ENCODE measurements at regions not wholly inside any gene's neighbourhood (a gene's known extent, or its start where the extent isn't known, plus 50 kb on each side); places are given as distances from the start of the nearest gene placed in this dataset.

DNA sequence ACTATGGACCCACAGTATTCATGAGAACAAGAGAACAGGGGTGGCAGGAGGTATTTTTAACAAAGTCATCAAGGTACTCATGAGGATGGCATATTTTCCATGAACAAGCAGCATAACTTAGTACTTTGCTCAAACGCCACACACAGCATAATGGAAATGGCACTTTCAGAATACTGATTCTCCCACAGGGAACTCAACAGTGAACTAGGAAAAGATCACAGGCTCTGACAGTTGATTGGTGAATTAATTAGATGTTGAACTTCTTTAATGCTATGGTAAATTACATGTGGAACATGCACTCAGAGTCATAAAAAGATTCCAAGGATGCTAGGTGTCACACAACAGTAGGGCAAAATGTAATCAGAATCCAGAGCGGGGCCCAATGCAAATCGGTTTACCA lies 1088.6 kb upstream of the C9orf72 start:
- no peak for TF ChIP-seq BCL11A (IDR thresholded peaks at IDR 0.05; ENCODE audit: low read depth, low read length)
- no peak for TF ChIP-seq POLR2A (IDR thresholded peaks at IDR 0.05; ENCODE audit: low read depth, low read length)
- no peak for TF ChIP-seq SIN3A (IDR thresholded peaks at IDR 0.05; ENCODE audit: low read depth, low read length)
- TF ChIP-seq GABPA (IDR thresholded peaks at IDR 0.05; ENCODE audit: low read depth): no peak
- TF ChIP-seq, protein P1, sequence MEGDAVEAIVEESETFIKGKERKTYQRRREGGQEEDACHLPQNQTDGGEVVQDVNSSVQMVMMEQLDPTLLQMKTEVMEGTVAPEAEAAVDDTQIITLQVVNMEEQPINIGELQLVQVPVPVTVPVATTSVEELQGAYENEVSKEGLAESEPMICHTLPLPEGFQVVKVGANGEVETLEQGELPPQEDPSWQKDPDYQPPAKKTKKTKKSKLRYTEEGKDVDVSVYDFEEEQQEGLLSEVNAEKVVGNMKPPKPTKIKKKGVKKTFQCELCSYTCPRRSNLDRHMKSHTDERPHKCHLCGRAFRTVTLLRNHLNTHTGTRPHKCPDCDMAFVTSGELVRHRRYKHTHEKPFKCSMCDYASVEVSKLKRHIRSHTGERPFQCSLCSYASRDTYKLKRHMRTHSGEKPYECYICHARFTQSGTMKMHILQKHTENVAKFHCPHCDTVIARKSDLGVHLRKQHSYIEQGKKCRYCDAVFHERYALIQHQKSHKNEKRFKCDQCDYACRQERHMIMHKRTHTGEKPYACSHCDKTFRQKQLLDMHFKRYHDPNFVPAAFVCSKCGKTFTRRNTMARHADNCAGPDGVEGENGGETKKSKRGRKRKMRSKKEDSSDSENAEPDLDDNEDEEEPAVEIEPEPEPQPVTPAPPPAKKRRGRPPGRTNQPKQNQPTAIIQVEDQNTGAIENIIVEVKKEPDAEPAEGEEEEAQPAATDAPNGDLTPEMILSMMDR (IDR thresholded peaks at IDR 0.05 in 2 of 3, conservative IDR thresholded peaks at IDR 0.05 in 1 of 3; ENCODE audit: control insufficient read depth in 2 of 3, extremely low read depth in 1 of 3, insufficient read depth in 1 of 3, low read depth in 3 of 3, low read length in 3 of 3): no peak
